Fibroblast of lung (primary cell): ENCODE measurements at regions not wholly inside any gene's neighbourhood (a gene's known extent, or its start where the extent isn't known, plus 50 kb on each side); places are given as distances from the start of the nearest gene placed in this dataset.

Experiments used
- DNase-seq, 2 donors: peaks; one replicate each; pipeline versions ENCODE4 v3.0.0 to v3.0.0-alpha.2; 2010; ENCODE audit warnings: low read depth in 2 of 2
- H2AFZ ChIP-seq: 2 replicates; pipeline ENCODE4 v1.5.1; 2012; ENCODE audit warnings: low read length, control low read depth, inconsistent platforms
- H3K27ac ChIP-seq: 2 replicates; pipeline ENCODE4 v1.5.1; 2011; ENCODE audit warnings: low read length, control low read depth; ENCODE audit not compliant: insufficient read depth
- H3K27me3 ChIP-seq: 2 replicates; pipeline ENCODE4 v1.5.1; 2011; ENCODE audit warnings: mild to moderate bottlenecking, low read length; ENCODE audit not compliant: control insufficient read depth, insufficient read depth
- H3K36me3 ChIP-seq: 2 replicates; pipeline ENCODE4 v1.5.1; 2011; ENCODE audit warnings: low read length; ENCODE audit not compliant: control insufficient read depth, insufficient read depth
- H3K4me1 ChIP-seq: 2 replicates; pipeline ENCODE4 v1.5.1; 2011; ENCODE audit warnings: low read length; ENCODE audit not compliant: control insufficient read depth, insufficient read depth; ENCODE audit errors: extremely low read depth
- H3K4me2 ChIP-seq: 2 replicates; pipeline ENCODE4 v1.5.1; 2011; ENCODE audit warnings: low read length, control low read depth; ENCODE audit not compliant: insufficient read depth; ENCODE audit errors: extremely low read depth
- H3K4me3 ChIP-seq, 4 experiments: fragments of 200-600 bp in 1 of 4; sonication (generic) in 1 of 4; replicated peaks in 1 of 4; 2 replicates each; pipeline ENCODE4 v1.5.1; 2011 to 2016; ENCODE audit warnings: low read length in 4 of 4, low read depth in 3 of 4, mild to moderate bottlenecking in 3 of 4, control low read depth in 2 of 4, inconsistent platforms in 1 of 4, mixed read lengths in 1 of 4; ENCODE audit not compliant: insufficient read depth in 1 of 4; ENCODE audit errors: control extremely low read depth in 1 of 4
- H3K79me2 ChIP-seq: 2 replicates; pipeline ENCODE4 v1.5.1; 2012; ENCODE audit warnings: mild to moderate bottlenecking, low read length, inconsistent platforms; ENCODE audit not compliant: control insufficient read depth, insufficient read depth
- H3K9ac ChIP-seq: 2 replicates; pipeline ENCODE4 v1.5.1; 2011; ENCODE audit warnings: mild to moderate bottlenecking, low read length, control low read depth; ENCODE audit not compliant: insufficient read depth
- H3K9me3 ChIP-seq: 2 replicates; pipeline ENCODE4 v1.5.1; 2012; ENCODE audit warnings: low read depth, low read length; ENCODE audit not compliant: control insufficient read depth, insufficient read depth
- H4K20me1 ChIP-seq: 2 replicates; pipeline ENCODE4 v1.5.1; 2011; ENCODE audit warnings: low read length; ENCODE audit not compliant: control insufficient read depth, insufficient read depth; ENCODE audit errors: extremely low read depth
- CTCF ChIP-seq, 2 donors: IDR thresholded peaks in 1 of 2; conservative IDR thresholded peaks in 1 of 2; 1 replicate in 1 of 2; 2 replicates in 1 of 2; pipeline ENCODE4 v1.5.1; 2011 to 2012; ENCODE audit warnings: low read length in 2 of 2, control low read depth in 1 of 2, inconsistent platforms in 1 of 2, low read depth in 1 of 2, mild to moderate bottlenecking in 1 of 2
- EZH2 ChIP-seq: IDR thresholded peaks from 2 replicates; pipeline ENCODE4 v1.5.1; 2012; ENCODE audit warnings: low read length, control low read depth, mild to moderate bottlenecking; ENCODE audit errors: missing control alignments

GRCh38 chr3:28103861-28104260 lies 137.6 kb upstream of the CMC1 start:
- Histone ChIP-seq H3K4me1 (no peaks in the 10 kb centered on the region), H4K20me1 (no peaks in the 10 kb centered on the region), H3K36me3 (no peaks in the 10 kb centered on the region), H3K79me2 (no peaks in the 10 kb centered on the region), H3K4me2 (no peak overlapping the region), H3K27ac (no peak overlapping the region), H3K27me3 (no peaks in the 10 kb centered on the region), H2AFZ (no peak overlapping the region), H3K4me3 (no peak overlapping the region), H3K9me3 (no peaks in the 10 kb centered on the region), H3K9ac (no peak overlapping the region)
- TF ChIP-seq CTCF (conservative IDR thresholded peaks at IDR 0.05 in 1 of 2, IDR thresholded peaks at IDR 0.05 in 1 of 2; ENCODE audit: low read depth in 1 of 2, low read length in 2 of 2) = no peak
- TF ChIP-seq EZH2 = no peak
- DNase-seq = no peak

- H3K27ac ChIP-seq = no peak overlapping the region
- no peaks in the 10 kb centered on the region for H3K36me3 ChIP-seq
- H3K4me3 ChIP-seq = no peak overlapping the region
- TF ChIP-seq CTCF (conservative IDR thresholded peaks at IDR 0.05 in 1 of 2, IDR thresholded peaks at IDR 0.05 in 1 of 2; ENCODE audit: low read depth in 1 of 2, low read length in 2 of 2) (no peak), EZH2 (no peak)
- H2AFZ ChIP-seq = no peak overlapping the region
- no peaks in the 10 kb centered on the region for H3K4me1 ChIP-seq
- no peaks in the 10 kb centered on the region for H3K27me3 ChIP-seq
- H3K79me2 ChIP-seq = no peaks in the 10 kb centered on the region
- no peaks in the 10 kb centered on the region for H3K9me3 ChIP-seq
- no peak for DNase-seq
- H4K20me1 ChIP-seq = no peaks in the 10 kb centered on the region
- no peak overlapping the region for H3K4me2 ChIP-seq
- no peak overlapping the region for H3K9ac ChIP-seq
Observed at GRCh38 chr3:28104896-28105534, 136.4 kb upstream of the CMC1 start.

GRCh38 chr3:28109829-28110228 lies 131.6 kb upstream of the CMC1 start:
- H4K20me1 ChIP-seq = no peaks in the 10 kb centered on the region
- H3K9ac ChIP-seq = no peak overlapping the region
- H3K27ac ChIP-seq = no peak overlapping the region
- no peaks in the 10 kb centered on the region for H3K36me3 ChIP-seq
- no peak for TF ChIP-seq CTCF (conservative IDR thresholded peaks at IDR 0.05 in 1 of 2, IDR thresholded peaks at IDR 0.05 in 1 of 2; ENCODE audit: low read depth in 1 of 2, low read length in 2 of 2)
- TF ChIP-seq EZH2 = no peak
- H3K4me3 ChIP-seq = no peak overlapping the region
- no peaks in the 10 kb centered on the region for H3K4me1 ChIP-seq
- no peaks in the 10 kb centered on the region for H3K27me3 ChIP-seq
- DNase-seq = no peak
- no peak overlapping the region for H3K4me2 ChIP-seq
- no peaks in the 10 kb centered on the region for H3K79me2 ChIP-seq
- H2AFZ ChIP-seq = no peak overlapping the region
- no peaks in the 10 kb centered on the region for H3K9me3 ChIP-seq
